ENCODE measurements at regions not wholly inside any gene's neighbourhood (a gene's known extent, or its start where the extent isn't known, plus 50 kb on each side); places are given as distances from the start of the nearest gene placed in this dataset.

DNA sequence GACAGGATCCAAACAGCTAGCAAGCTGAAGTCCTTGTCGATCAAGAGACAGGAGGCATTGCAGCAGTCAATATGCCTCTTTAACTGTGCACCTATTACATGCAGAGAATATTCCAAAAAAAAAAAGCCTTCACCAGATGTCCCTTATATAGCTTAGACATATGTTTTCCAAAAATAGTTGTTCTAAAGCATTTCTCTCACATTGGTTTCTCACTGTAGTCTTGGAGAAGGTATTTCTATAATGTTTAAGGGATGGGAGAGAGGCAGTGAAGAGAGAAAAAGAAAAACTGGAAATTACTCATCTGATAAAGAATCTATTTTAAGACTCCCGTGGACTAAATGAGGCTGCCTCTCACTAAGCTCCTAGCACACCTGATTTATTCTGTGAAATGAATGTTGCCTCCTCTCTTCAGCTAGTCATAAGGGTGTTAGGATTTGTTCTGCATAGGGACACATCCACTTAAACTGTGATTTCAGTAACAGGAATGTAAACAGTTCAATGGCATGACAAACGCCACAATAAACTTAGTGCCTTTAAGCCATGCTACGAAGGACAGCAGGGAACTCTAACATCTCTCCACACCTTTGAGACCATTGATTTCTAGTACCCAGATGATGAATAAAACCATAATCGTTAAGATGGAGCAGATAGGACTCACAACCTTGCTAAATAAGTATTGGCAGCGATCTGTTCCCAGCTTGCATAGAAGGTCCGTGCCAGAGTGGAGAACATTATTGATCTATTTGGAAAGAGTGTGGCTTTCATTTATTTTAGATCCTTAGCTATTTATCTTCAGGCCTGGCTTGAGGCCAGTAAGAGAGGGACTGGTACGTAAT is 98.6 kb upstream of the NCK2 start:
- TF ChIP-seq, protein P1, sequence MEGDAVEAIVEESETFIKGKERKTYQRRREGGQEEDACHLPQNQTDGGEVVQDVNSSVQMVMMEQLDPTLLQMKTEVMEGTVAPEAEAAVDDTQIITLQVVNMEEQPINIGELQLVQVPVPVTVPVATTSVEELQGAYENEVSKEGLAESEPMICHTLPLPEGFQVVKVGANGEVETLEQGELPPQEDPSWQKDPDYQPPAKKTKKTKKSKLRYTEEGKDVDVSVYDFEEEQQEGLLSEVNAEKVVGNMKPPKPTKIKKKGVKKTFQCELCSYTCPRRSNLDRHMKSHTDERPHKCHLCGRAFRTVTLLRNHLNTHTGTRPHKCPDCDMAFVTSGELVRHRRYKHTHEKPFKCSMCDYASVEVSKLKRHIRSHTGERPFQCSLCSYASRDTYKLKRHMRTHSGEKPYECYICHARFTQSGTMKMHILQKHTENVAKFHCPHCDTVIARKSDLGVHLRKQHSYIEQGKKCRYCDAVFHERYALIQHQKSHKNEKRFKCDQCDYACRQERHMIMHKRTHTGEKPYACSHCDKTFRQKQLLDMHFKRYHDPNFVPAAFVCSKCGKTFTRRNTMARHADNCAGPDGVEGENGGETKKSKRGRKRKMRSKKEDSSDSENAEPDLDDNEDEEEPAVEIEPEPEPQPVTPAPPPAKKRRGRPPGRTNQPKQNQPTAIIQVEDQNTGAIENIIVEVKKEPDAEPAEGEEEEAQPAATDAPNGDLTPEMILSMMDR (tag by site-specific recombination; IDR thresholded peaks at IDR 0.05), result no peak
- TF ChIP-seq ZNF501 (tag by site-specific recombination; IDR thresholded peaks at IDR 0.05) (no peak), ZNF596 (tag by site-specific recombination; IDR thresholded peaks at IDR 0.05) (no peak), REPIN1 (tag by site-specific recombination; IDR thresholded peaks at IDR 0.05; ENCODE audit: low read depth) (no peak)
